ENCODE measurements at regions not wholly inside any gene's neighbourhood (a gene's known extent, or its start where the extent isn't known, plus 50 kb on each side); places are given as distances from the start of the nearest gene placed in this dataset.

- H3K4me1 ChIP-seq = no peaks in the 10 kb centered on the region
- no peaks in the 10 kb centered on the region for H3K27me3 ChIP-seq
- TF ChIP-seq CTCF (IDR thresholded peaks at IDR 0.05) (no peak), POLR2AphosphoS5 (IDR thresholded peaks at IDR 0.05) (no peak), POLR2A (IDR thresholded peaks at IDR 0.05) (no peak), EP300 (IDR thresholded peaks at IDR 0.05; ENCODE audit: low read depth) (no peak)
- intact Hi-C loops (cut with DNase I; ENCODE audit: low total_unique reads) = no loop called here
- H3K27ac ChIP-seq = no peak overlapping the region
- H3K9me3 ChIP-seq = no peaks in the 10 kb centered on the region
- no peak for DNase-seq
- WGBS, 2 donors (ENCODE audit: low coverage in 1 of 2) = 77 to 87% methylated on average over 6 of the region's 6 CpGs
- no peaks in the 10 kb centered on the region for H3K36me3 ChIP-seq
- in situ Hi-C loops (cut with MboI; ENCODE audit: low pct_ligation_motif_present in 1 of 4, low pct_unique_long_range_greater_than_20kb in 1 of 4, low sequenced_read_pairs in 3 of 4) = no loop called here
- H3K4me3 ChIP-seq = no peak overlapping the region
Measured at GRCh38 chr9:2415326-2415725, 206.3 kb upstream of the VLDLR start.

GRCh38 chr9:2417730-2418129 lies 203.9 kb upstream of the VLDLR start:
- H3K27ac ChIP-seq = no peak overlapping the region
- WGBS, 2 donors (ENCODE audit: low coverage in 1 of 2) = 80 to 91% methylated on average over 4 of the region's 4 CpGs
- H3K4me1 ChIP-seq = no peaks in the 10 kb centered on the region
- intact Hi-C loops (cut with DNase I; ENCODE audit: low total_unique reads) = no loop called here
- TF ChIP-seq EP300 (IDR thresholded peaks at IDR 0.05; ENCODE audit: low read depth) (no peak), POLR2A (IDR thresholded peaks at IDR 0.05) (no peak)
- H3K4me3 ChIP-seq = no peak overlapping the region
- no peaks in the 10 kb centered on the region for H3K36me3 ChIP-seq
- in situ Hi-C loops (cut with MboI; ENCODE audit: low pct_ligation_motif_present in 1 of 4, low pct_unique_long_range_greater_than_20kb in 1 of 4, low sequenced_read_pairs in 3 of 4) = no loop called here
- no peak for DNase-seq
- no peaks in the 10 kb centered on the region for H3K27me3 ChIP-seq
- H3K9me3 ChIP-seq = no peaks in the 10 kb centered on the region

- no peak overlapping the region for H3K4me3 ChIP-seq
- DNase-seq = no peak
- H3K4me1 ChIP-seq = no peaks in the 10 kb centered on the region
- 27 to 46% methylated on average over 2 of the region's 2 CpGs for WGBS, 2 donors (ENCODE audit: low coverage in 1 of 2)
- no peaks in the 10 kb centered on the region for H3K9me3 ChIP-seq
- no peaks in the 10 kb centered on the region for H3K36me3 ChIP-seq
- TF ChIP-seq POLR2A (IDR thresholded peaks at IDR 0.05) = no peak
- TF ChIP-seq EP300 (IDR thresholded peaks at IDR 0.05; ENCODE audit: low read depth) = no peak
- no peak for TF ChIP-seq CTCF (IDR thresholded peaks at IDR 0.05)
- TF ChIP-seq POLR2AphosphoS5 (IDR thresholded peaks at IDR 0.05) = no peak
- in situ Hi-C loops (cut with MboI; ENCODE audit: low pct_ligation_motif_present in 1 of 4, low pct_unique_long_range_greater_than_20kb in 1 of 4, low sequenced_read_pairs in 3 of 4) = no loop called here
- H3K27ac ChIP-seq = no peak overlapping the region
- no peaks in the 10 kb centered on the region for H3K27me3 ChIP-seq
- intact Hi-C loops (cut with DNase I; ENCODE audit: low total_unique reads) = no loop called here
Measured at GRCh38 chr9:2418619-2419018, 203.0 kb upstream of the VLDLR start.

- intact Hi-C loops (cut with DNase I; ENCODE audit: low total_unique reads) = no loop called here
- Histone ChIP-seq H3K4me3 (no peak overlapping the region), H3K4me1 (no peaks in the 10 kb centered on the region), H3K36me3 (no peaks in the 10 kb centered on the region), H3K27ac (no peak overlapping the region), H3K27me3 (no peaks in the 10 kb centered on the region), H3K9me3 (no peaks in the 10 kb centered on the region)
- 0 to 57% methylated on average over 1 to 2 of the region's 2 CpGs for WGBS, 2 donors (ENCODE audit: low coverage in 1 of 2)
- DNase-seq = no peak
- TF ChIP-seq POLR2A (IDR thresholded peaks at IDR 0.05) = no peak
- TF ChIP-seq POLR2AphosphoS5 (IDR thresholded peaks at IDR 0.05) = no peak
- TF ChIP-seq CTCF (IDR thresholded peaks at IDR 0.05) = no peak
- no peak for TF ChIP-seq EP300 (IDR thresholded peaks at IDR 0.05; ENCODE audit: low read depth)
- in situ Hi-C loops (cut with MboI; ENCODE audit: low pct_ligation_motif_present in 1 of 4, low pct_unique_long_range_greater_than_20kb in 1 of 4, low sequenced_read_pairs in 3 of 4) = no loop called here
Measured at GRCh38 chr9:2419347-2419746, 202.2 kb upstream of the VLDLR start.

- TF ChIP-seq POLR2A (IDR thresholded peaks at IDR 0.05) = no peak
- TF ChIP-seq POLR2AphosphoS5 (IDR thresholded peaks at IDR 0.05) = no peak
- no peak for TF ChIP-seq EP300 (IDR thresholded peaks at IDR 0.05; ENCODE audit: low read depth)
- no peak for TF ChIP-seq CTCF (IDR thresholded peaks at IDR 0.05)
- H3K27me3 ChIP-seq = no peaks in the 10 kb centered on the region
- H3K36me3 ChIP-seq = no peaks in the 10 kb centered on the region
- 90 to 98% methylated on average over 2 to 3 of the region's 3 CpGs for WGBS, 2 donors (ENCODE audit: low coverage in 1 of 2)
- in situ Hi-C loops (cut with MboI; ENCODE audit: low pct_ligation_motif_present in 1 of 4, low pct_unique_long_range_greater_than_20kb in 1 of 4, low sequenced_read_pairs in 3 of 4) = no loop called here
- H3K4me1 ChIP-seq = no peaks in the 10 kb centered on the region
- no peak for DNase-seq
- intact Hi-C loops (cut with DNase I; ENCODE audit: low total_unique reads) = no loop called here
- H3K4me3 ChIP-seq = no peak overlapping the region
- H3K27ac ChIP-seq = no peak overlapping the region
- no peaks in the 10 kb centered on the region for H3K9me3 ChIP-seq
Measured at GRCh38 chr9:2420543-2420942, 201.0 kb upstream of the VLDLR start.

Measured in transverse colon (tissue), 4 donors.